Endothelial cell of umbilical vein (primary cell): ENCODE measurements at regions not wholly inside any gene's neighbourhood (a gene's known extent, or its start where the extent isn't known, plus 50 kb on each side); places are given as distances from the start of the nearest gene placed in this dataset.

Experiments used
- CTCF ChIP-seq, 2 donors: IDR thresholded peaks; 1 replicate in 1 of 2; 2 replicates in 1 of 2; pipeline ENCODE4 v1.5.1; 2011; ENCODE audit warnings: low read length in 2 of 2, mild to moderate bottlenecking in 2 of 2, moderate library complexity in 2 of 2, control low read depth in 1 of 2, inconsistent platforms in 1 of 2, low read depth in 1 of 2; ENCODE audit not compliant: insufficient read depth in 1 of 2; ENCODE audit errors: extremely low read depth in 1 of 2
- EZH2 ChIP-seq: IDR thresholded peaks from 2 replicates; pipeline ENCODE4 v1.6.1; 2012; ENCODE audit warnings: borderline replicate concordance, low read depth, mild to moderate bottlenecking, moderate library complexity, low read length, inconsistent platforms; ENCODE audit not compliant: severe bottlenecking
- FOS ChIP-seq: IDR thresholded peaks from 2 replicates; pipeline ENCODE4 v1.6.1; 2011; ENCODE audit warnings: mild to moderate bottlenecking, low read length, moderate library complexity, borderline replicate concordance; ENCODE audit not compliant: insufficient read depth
- GATA2 ChIP-seq: IDR thresholded peaks from 2 replicates; pipeline ENCODE4 v1.7.0; 2011; ENCODE audit warnings: low read depth, mild to moderate bottlenecking, moderate library complexity, mixed read lengths, low read length; ENCODE audit not compliant: insufficient read length, insufficient read depth
- JUN ChIP-seq: IDR thresholded peaks from 2 replicates; pipeline ENCODE4 v1.6.1; 2011; ENCODE audit warnings: borderline replicate concordance, low read depth; ENCODE audit not compliant: insufficient read length, insufficient read depth
- MAX ChIP-seq: IDR thresholded peaks from 2 replicates; pipeline ENCODE4 v1.6.1; 2011; ENCODE audit not compliant: insufficient read depth, insufficient read length
- MYC ChIP-seq: IDR thresholded peaks from one replicate; pipeline ENCODE4 v1.6.1; 2011; ENCODE audit warnings: mild to moderate bottlenecking, low read depth, low read length
- POLR2A ChIP-seq: IDR thresholded peaks from 2 replicates; pipeline ENCODE4 v1.6.1; 2012; ENCODE audit warnings: low read depth, mild to moderate bottlenecking, control low read depth, low read length
- POLR2AphosphoS5 ChIP-seq: IDR thresholded peaks from 2 replicates; pipeline ENCODE4 v1.6.1; 2012; ENCODE audit warnings: low read depth, mild to moderate bottlenecking, control low read depth, low read length, moderate library complexity; ENCODE audit not compliant: insufficient read depth

DNA sequence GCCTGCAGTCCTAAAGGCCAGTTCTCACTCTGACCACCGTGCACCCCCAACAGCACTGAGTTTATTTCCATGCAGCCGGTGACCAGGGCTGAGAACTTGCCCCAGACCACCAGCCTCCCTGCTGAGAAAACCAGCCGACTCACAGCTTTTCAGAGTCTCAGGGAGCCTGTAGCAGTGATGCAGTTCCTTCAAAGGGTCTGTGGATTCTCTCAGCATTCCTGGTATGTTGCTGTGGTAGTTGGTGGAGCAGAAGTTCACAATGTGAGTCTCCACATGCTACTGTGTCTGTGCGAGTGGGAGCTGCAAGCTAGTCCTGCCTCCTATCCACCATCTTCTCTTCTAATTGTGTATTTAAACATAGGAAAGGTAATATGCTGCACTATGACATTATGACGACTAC, 254.9 kb upstream of the KLF12 start:
- TF ChIP-seq EZH2 = no peak
- no peak for TF ChIP-seq CTCF (IDR thresholded peaks at IDR 0.05; ENCODE audit: extremely low read depth in 1 of 2, insufficient read depth in 1 of 2, low read depth in 1 of 2, low read length in 2 of 2)
- TF ChIP-seq MAX = no peak
- TF ChIP-seq POLR2A = no peak
- no peak for TF ChIP-seq FOS
- TF ChIP-seq POLR2AphosphoS5 = no peak
- no peak for TF ChIP-seq MYC
- TF ChIP-seq JUN = no peak
- no peak for TF ChIP-seq GATA2
